ENCODE measurements at regions not wholly inside any gene's neighbourhood (a gene's known extent, or its start where the extent isn't known, plus 50 kb on each side); places are given as distances from the start of the nearest gene placed in this dataset.

DNA sequence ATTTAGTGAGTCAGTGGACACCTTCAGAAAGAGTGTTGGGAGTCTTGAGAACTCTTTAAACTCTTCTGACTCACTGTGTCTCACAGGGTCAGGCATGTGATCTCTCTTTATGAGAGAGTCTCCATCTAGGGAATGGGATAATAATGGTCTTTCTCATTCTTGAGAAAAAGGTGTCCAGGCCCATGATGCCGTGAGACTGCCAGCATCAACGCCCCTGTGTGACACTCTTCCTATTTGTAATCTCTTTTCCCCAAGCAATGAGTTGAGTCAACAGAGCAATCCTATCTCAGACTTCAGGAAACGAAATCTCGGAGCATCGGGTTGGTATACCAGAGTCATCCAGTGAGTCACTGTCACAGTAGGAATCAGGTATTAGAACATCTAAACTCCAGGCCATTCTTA, 82.3 kb upstream of the BMP2 start:
- Mint-ChIP-seq H3K27me3 (peaks cover 5 to 6% of the 10 kb centered on the region in 2 donors), H3K27ac (no peak overlapping the region), H3K9me3 (no peaks in the 10 kb centered on the region), H3K4me1 (ENCODE audit: low read depth in 2 of 2) (peaks cover 0 to 3% of the 10 kb centered on the region in 2 donors), H3K36me3 (no peaks in the 10 kb centered on the region), H3K4me3 (no peak overlapping the region)
- DNase-seq (ENCODE audit: low spot score) (no peak), ATAC-seq (no peak)

DNA sequence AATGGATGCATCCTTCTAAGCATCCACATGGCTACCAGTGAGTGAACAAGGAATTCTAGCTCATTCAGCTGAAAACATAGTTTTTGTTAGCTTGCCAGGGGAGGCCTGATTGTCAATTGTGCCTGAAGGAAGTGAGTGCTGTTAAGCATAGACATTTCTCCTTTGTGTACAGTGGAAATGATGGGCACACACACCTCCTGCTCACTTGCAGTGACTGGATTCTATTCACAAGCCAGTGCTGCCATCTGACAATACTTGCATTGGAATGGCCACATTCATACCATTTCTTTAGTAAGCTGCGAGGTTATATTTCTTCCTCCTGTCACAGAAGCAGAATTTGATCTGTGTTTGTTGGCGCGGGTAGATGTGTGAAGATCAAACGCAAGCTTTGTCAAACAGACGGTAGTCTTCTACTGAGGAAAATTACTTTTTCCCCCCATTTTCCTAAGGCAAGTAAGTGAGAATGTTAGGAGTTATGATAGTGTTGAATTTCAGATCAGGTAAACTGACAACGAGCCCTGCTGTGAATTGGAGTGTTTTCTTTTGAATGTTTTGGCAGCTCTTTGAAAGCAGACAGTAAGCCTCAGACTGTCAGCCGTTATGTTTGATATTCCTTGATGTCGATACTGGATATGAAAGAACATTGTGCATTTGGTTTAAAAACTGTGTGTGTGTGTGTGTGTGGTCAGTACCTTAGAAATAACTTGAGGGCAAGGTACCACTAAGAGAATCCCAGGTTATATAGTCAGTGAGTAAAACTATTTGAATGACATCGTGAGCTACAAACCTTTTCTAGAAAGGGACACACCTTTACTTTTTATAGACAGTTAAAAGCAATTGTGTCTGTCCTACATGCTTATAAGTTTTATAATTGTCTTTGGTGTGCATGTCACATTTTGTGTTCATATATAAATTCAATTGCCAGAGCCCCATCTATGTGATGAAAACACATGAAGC, 84.2 kb upstream of the BMP2 start:
- Mint-ChIP-seq H3K4me1 (ENCODE audit: low read depth in 2 of 2) (peaks cover 0 to 3% of the 10 kb centered on the region in 2 donors), H3K36me3 (no peaks in the 10 kb centered on the region), H3K4me3 (no peak overlapping the region), H3K9me3 (peaks cover 4% of the 10 kb centered on the region), H3K27ac (no peak overlapping the region), H3K27me3 (peaks cover 4 to 8% of the 10 kb centered on the region in 2 donors)
- ATAC-seq (no peak), DNase-seq (ENCODE audit: low spot score) (no peak)

DNA sequence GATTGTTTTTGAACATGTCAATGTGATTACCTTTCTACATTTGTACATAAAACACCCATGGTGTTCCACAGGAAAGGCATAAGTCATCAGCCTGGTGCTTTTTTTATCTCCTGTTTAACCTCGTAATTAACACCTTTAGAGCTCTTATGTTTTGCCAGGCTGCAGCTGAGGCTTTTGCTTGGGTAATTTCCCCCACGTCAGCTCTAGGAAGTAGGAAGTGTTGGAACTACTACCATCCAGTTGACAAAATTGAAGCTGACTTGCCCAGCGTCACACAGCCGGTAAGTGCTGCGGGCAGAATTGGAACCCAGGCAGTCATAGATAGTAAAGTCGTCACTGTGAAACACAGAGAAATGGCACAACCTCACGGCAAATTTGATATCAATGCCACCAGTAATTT, 86.6 kb upstream of the BMP2 start:
- H3K36me3 Mint-ChIP-seq: no peaks in the 10 kb centered on the region

DNA sequence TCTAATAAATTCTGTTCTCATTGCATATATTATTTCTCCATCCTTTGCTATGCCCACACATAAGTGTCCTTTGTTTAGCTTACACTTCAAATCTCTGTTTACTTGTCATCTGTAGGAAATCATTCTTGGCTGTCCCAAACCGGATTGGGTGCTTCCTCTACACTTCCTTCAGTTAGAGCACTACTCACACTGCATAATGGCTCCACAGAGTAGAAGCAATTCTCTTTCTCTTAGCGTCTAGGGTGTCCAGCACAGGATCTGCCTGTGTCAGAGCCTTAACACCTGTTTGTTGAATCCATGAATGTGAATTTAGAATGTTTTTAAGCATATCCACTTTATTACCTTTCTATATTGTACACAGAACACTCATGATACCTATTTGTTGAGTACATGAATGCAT, 87.0 kb upstream of the BMP2 start:
- no peak for DNase-seq (ENCODE audit: low spot score)
- no peak for ATAC-seq
- H3K4me1 Mint-ChIP-seq (ENCODE audit: low read depth in 2 of 2): peaks cover 0 to 3% of the 10 kb centered on the region in 2 donors

More for the DNA sequence above, 86.6 kb upstream of the BMP2 start:
- H3K4me1 Mint-ChIP-seq (ENCODE audit: low read depth in 2 of 2): peaks cover 0 to 3% of the 10 kb centered on the region in 2 donors
- no peak overlapping the region for H3K4me3 Mint-ChIP-seq
- no peak for DNase-seq (ENCODE audit: low spot score)
- H3K27me3 Mint-ChIP-seq: peaks cover 3 to 8% of the 10 kb centered on the region in 2 donors
- ATAC-seq: no peak
- peaks cover 4% of the 10 kb centered on the region for H3K9me3 Mint-ChIP-seq
- H3K27ac Mint-ChIP-seq: no peak overlapping the region

DNA sequence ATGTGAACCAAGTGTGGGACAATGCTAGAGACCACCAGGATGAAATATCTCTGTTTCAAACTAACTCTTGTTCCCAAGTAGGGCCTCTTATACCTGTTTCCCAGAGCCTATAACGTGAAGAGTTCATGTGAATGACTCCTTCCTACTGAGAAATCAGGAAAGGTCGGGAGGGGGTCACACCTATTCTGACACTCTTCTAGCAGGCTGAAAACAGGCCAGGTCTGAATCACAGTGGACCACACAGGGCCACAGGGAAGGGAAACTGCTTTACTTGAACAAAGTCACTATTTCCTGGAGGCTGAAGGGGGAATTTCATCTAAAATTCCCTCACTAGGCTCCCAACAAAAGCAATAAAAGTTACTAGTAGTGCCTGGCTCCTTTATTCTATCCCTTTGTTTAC, 88.4 kb upstream of the BMP2 start:
- H3K36me3 Mint-ChIP-seq: no peaks in the 10 kb centered on the region
- no peak overlapping the region for H3K27ac Mint-ChIP-seq
- H3K27me3 Mint-ChIP-seq: peaks cover 3 to 8% of the 10 kb centered on the region in 2 donors
- DNase-seq (ENCODE audit: low spot score) (no peak), ATAC-seq (no peak)
- peaks cover 4% of the 10 kb centered on the region for H3K9me3 Mint-ChIP-seq
- H3K4me1 Mint-ChIP-seq (ENCODE audit: low read depth in 2 of 2): peaks cover 0 to 3% of the 10 kb centered on the region in 2 donors
- H3K4me3 Mint-ChIP-seq: no peak overlapping the region

More for the DNA sequence above, 87.0 kb upstream of the BMP2 start:
- no peaks in the 10 kb centered on the region for H3K36me3 Mint-ChIP-seq
- H3K27me3 Mint-ChIP-seq: peaks cover 3 to 8% of the 10 kb centered on the region in 2 donors
- peaks cover 4% of the 10 kb centered on the region for H3K9me3 Mint-ChIP-seq
- no peak overlapping the region for H3K4me3 Mint-ChIP-seq
- no peak overlapping the region for H3K27ac Mint-ChIP-seq

DNA sequence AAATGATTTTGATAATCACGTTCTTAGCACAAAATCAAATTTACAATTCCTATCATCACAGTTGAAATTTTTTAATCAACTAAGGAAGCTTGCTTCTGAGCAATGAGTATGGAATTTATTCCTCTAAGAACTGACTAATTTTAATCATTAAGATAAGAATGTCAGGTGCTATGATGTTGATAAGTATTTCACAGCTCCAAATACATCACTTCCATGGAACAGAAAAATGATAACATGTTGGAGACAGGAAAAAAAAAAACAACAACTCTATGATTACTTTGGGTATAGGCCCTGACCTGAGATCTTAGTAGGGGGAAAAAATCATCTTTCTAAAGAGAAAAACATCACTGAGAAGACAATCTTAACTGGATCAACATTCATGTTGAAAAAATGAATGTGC, 89.4 kb upstream of the BMP2 start:
- peaks cover 3 to 8% of the 10 kb centered on the region in 2 donors for H3K27me3 Mint-ChIP-seq
- ATAC-seq: no peak
- peaks cover 0 to 3% of the 10 kb centered on the region in 2 donors for H3K4me1 Mint-ChIP-seq (ENCODE audit: low read depth in 2 of 2)
- DNase-seq (ENCODE audit: low spot score): no peak
- no peak overlapping the region for H3K4me3 Mint-ChIP-seq
- H3K9me3 Mint-ChIP-seq: peaks cover 6% of the 10 kb centered on the region
- no peak overlapping the region for H3K27ac Mint-ChIP-seq
- no peaks in the 10 kb centered on the region for H3K36me3 Mint-ChIP-seq

DNA sequence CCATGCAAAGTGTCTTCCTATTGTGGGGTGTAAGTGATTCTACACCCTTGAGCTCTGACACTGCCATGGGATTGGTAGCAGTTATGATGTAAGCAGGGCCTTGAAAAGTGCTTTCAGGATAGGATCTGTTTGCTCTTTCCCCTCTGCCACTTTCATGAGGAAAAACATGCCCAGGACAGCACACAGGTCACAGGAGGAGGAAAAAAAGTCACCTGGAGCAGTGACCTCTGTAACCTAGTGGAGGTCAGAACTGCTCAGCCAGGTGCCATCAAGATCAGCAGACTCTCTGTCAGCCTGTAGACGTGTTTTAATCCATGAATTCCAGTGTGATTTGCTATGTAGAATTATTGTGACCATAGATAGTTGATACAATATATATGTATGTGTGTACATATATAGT, 92.7 kb upstream of the BMP2 start:
- peaks cover 3% of the 10 kb centered on the region for H3K9me3 Mint-ChIP-seq
- H3K4me3 Mint-ChIP-seq: no peak overlapping the region
- H3K4me1 Mint-ChIP-seq (ENCODE audit: low read depth in 2 of 2): no peaks in the 10 kb centered on the region
- H3K27me3 Mint-ChIP-seq: peaks cover 0 to 2% of the 10 kb centered on the region in 2 donors
- no peak overlapping the region for H3K27ac Mint-ChIP-seq
- no peaks in the 10 kb centered on the region for H3K36me3 Mint-ChIP-seq
- DNase-seq (ENCODE audit: low spot score) (no peak), ATAC-seq (no peak)

DNA sequence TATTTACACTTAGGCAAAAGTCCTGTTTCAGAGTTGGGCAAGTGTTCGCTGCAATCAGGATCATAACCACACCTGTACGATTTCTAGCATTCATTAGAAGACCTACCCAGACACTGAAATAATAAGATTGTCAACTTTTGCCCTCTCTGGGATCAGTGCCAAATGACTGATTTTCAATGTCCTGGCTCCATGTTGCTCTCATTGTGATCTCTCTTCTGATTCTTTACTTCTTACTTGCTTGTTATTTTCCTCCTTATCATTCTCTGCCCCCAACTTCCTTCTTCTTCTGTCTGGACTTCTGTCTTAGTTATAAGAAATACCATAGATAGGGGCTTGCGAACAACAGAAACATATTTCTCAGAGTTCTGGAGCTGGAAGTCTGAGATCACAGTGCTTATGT, 94.4 kb upstream of the BMP2 start:
- Mint-ChIP-seq H3K27ac (no peak overlapping the region), H3K4me1 (ENCODE audit: low read depth in 2 of 2) (no peaks in the 10 kb centered on the region), H3K4me3 (no peak overlapping the region), H3K36me3 (no peaks in the 10 kb centered on the region), H3K27me3 (peaks cover 0 to 2% of the 10 kb centered on the region in 2 donors), H3K9me3 (peaks cover 3% of the 10 kb centered on the region)
- DNase-seq (ENCODE audit: low spot score) (no peak), ATAC-seq (no peak)

DNA sequence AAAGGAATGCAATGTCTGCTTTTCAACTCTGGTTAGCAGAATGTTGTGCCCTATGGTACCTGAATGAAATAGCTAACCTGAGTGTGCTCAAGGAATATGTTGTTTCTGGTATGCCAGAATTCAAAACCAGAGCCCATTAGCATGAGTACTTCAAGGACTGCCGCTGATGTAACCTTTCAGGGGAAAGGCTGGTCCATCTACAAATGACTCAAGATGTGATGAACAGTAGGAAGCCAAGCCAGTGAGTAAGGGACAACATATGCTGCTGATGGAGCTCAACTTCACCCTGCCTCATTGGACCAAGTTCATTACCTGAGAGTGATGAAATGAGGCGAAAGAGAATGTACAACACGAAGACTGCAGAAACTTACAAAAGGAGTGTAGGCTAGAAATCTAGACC, 95.7 kb upstream of the BMP2 start:
- no peaks in the 10 kb centered on the region for H3K4me1 Mint-ChIP-seq (ENCODE audit: low read depth in 2 of 2)
- H3K36me3 Mint-ChIP-seq: no peaks in the 10 kb centered on the region
- no peak for DNase-seq (ENCODE audit: low spot score)
- H3K9me3 Mint-ChIP-seq: peaks cover 3% of the 10 kb centered on the region
- H3K4me3 Mint-ChIP-seq: no peak overlapping the region
- H3K27me3 Mint-ChIP-seq: peaks cover 0 to 2% of the 10 kb centered on the region in 2 donors
- no peak overlapping the region for H3K27ac Mint-ChIP-seq
- no peak for ATAC-seq

DNA sequence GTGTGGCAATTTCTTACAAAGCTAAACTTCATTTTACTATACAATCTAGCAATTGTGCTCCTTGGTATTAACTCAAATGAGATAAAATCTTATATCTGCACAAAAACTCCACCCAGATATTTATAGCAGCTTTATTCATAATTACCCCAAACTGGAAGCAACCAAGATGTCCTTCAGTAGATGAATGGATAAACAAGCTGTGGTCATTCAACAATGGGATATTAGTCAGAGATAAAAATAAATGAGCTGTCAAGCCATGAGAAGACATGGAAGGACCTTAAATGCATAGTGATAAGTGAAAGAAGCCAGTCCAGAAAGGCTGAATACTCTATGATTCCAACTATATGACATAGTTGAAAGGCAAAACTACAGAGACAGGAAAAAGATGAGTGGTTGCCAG, 98.9 kb upstream of the BMP2 start:
- Mint-ChIP-seq H3K27ac (no peak overlapping the region), H3K4me1 (ENCODE audit: low read depth in 2 of 2) (peaks cover 0 to 11% of the 10 kb centered on the region in 2 donors), H3K27me3 (peaks cover 0 to 2% of the 10 kb centered on the region in 2 donors), H3K36me3 (no peaks in the 10 kb centered on the region), H3K4me3 (no peak overlapping the region), H3K9me3 (peaks cover 3% of the 10 kb centered on the region)
- DNase-seq (ENCODE audit: low spot score): no peak
- no peak for ATAC-seq

DNA sequence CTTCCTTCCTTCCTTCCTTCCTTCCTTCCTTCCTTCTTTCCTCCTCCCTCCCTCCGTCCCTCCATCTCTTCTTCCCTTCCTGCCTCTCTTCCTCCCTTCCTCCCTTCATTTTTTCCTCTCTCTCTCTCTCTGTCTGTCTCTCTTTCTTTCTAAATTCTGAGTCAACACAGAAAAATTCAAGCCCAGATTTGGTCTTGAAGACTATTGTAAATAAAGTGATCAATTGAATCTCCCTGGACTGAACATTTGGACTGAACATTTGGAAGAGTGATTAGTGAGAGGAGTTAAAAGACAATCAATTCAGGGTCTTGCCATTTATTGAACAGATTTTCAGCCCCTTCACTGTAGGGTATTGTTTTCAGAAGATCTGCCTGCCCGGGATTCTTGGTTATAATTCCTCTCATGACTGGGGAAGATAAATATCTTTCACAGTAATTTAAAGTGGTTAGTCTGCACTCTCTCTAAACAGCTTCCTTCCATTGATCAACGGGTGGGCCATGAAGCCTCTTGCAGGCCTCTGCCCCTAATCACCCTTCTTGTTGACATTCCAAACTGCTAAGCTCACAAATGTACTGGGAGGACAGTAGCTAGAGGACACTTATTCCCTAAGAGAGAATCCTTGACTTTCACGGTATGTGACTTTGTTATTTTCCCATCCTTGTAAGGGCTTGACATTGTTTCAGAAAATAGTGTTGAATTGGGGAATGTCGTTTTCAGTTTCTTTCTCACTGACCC, 101.7 kb upstream of the BMP2 start:
- H3K4me1 Mint-ChIP-seq (ENCODE audit: low read depth in 2 of 2): peaks cover 0 to 27% of the 10 kb centered on the region in 2 donors
- no peak overlapping the region for H3K4me3 Mint-ChIP-seq
- no peaks in the 10 kb centered on the region for H3K36me3 Mint-ChIP-seq
- H3K9me3 Mint-ChIP-seq: no peaks in the 10 kb centered on the region
- DNase-seq (ENCODE audit: low spot score) (no peak), ATAC-seq (no peak)
- no peak overlapping the region for H3K27ac Mint-ChIP-seq
- peaks cover 0 to 2% of the 10 kb centered on the region in 2 donors for H3K27me3 Mint-ChIP-seq

DNA sequence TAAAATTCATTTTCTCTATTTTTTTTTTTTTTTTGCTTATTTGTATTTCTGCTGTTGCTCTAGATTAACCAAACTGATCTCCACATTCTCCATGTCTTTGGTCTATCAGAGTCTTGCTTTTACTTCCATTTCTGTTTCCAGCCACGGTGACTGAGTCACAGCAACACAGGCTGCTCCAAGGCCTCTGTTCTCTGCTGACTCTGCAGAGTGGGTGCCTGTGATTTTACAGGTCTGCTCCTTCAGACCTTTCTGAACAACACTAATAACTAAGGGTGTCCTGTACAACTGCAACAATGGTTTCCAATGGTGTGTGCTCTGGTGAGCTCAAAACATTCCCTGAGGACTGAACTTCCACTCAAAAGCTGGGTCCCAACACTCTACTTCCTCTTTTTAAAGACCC, 102.3 kb upstream of the BMP2 start:
- Mint-ChIP-seq H3K9me3 (no peaks in the 10 kb centered on the region), H3K36me3 (no peaks in the 10 kb centered on the region), H3K4me1 (ENCODE audit: low read depth in 2 of 2) (peaks cover 0 to 27% of the 10 kb centered on the region in 2 donors), H3K27ac (no peak overlapping the region), H3K27me3 (peaks cover 0 to 2% of the 10 kb centered on the region in 2 donors), H3K4me3 (no peak overlapping the region)
- ATAC-seq (no peak), DNase-seq (ENCODE audit: low spot score) (no peak)

DNA sequence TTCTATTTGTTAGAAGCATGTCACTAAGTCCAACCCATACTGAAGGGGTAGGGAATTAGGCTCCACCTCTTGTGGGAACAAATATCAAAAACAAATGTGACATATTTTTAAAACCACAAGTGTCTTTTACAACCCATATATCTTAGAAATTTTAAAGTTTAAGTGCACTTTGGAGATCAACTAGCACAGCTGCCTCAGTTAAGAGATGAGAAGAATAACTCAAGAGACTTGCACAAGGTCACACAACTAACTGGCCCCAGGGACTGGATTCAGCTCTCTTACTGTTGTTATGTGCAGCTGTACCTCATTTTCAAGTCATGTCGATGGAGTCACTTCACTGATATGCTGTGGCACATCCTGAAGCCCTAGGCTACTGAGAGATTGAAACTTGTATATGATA, 102.9 kb upstream of the BMP2 start:
- Mint-ChIP-seq H3K27me3 (no peaks in the 10 kb centered on the region), H3K27ac (no peak overlapping the region), H3K9me3 (no peaks in the 10 kb centered on the region), H3K4me1 (ENCODE audit: low read depth in 2 of 2) (peaks cover 0 to 27% of the 10 kb centered on the region in 2 donors), H3K4me3 (no peak overlapping the region), H3K36me3 (no peaks in the 10 kb centered on the region)
- ATAC-seq (no peak), DNase-seq (ENCODE audit: low spot score) (no peak)
